Panc1 (cell line): ENCODE measurements at regions not wholly inside any gene's neighbourhood (a gene's known extent, or its start where the extent isn't known, plus 50 kb on each side); places are given as distances from the start of the nearest gene placed in this dataset.
A peak's percentile ranks its signal among the peaks of the same experiment; 100 is the strongest.

ENCODE experiments used
- ATAC-seq: fragments of 200-7000 bp; cut with Tn5 transposase; 2 replicates; pipeline ENCODE4 v1.9.1; 2020; ENCODE audit warnings: mild to moderate bottlenecking, moderate library complexity
- BruUV-seq: library from RNA; stranded (reverse); fragments of 400-500 nt; replicated peaks from 2 replicates; lab custom pipeline; 2021; lab: Mats Ljungman, UMichigan
- CTCF ChIA-PET: fragments of 300-600 bp; sonication (Branson Sonifier 250); formaldehyde crosslinking; loops from one replicate; lab custom pipeline; 2022; ENCODE audit warnings: antibody characterized with exemption; lab: Charles Lee
- POLR2A ChIA-PET: fragments of 300-600 bp; sonication (Branson Sonifier 250); formaldehyde crosslinking; loops from one replicate; lab custom pipeline; 2022; ENCODE audit warnings: antibody characterized with exemption; lab: Charles Lee
- DNase-seq: peaks from one replicate; pipeline ENCODE4 v3.0.0-alpha.2; 2010; ENCODE audit warnings: low read depth, low spot score
- H3K27ac ChIP-seq: 2 replicates; pipeline ENCODE4 v1.5.1; 2011; ENCODE audit warnings: mild to moderate bottlenecking, low read length, inconsistent platforms
- H3K27me3 ChIP-seq: fragments of 200-500 bp; sonication (Bioruptor generic); 2 replicates; pipeline ENCODE4 v1.6.0; 2014; ENCODE audit warnings: low read length, inconsistent platforms; ENCODE audit not compliant: control insufficient read depth, insufficient read depth
- H3K36me3 ChIP-seq: fragments of 200-500 bp; sonication (Bioruptor generic); 2 replicates; pipeline ENCODE4 v1.5.1; 2014; ENCODE audit warnings: inconsistent platforms, mild to moderate bottlenecking, low read length, moderate library complexity; ENCODE audit not compliant: control insufficient read depth, insufficient read depth
- H3K4me1 ChIP-seq: 2 replicates; pipeline ENCODE4 v1.5.1; 2011; ENCODE audit warnings: inconsistent platforms, mild to moderate bottlenecking, low read length, moderate library complexity; ENCODE audit not compliant: control insufficient read depth, insufficient read depth
- H3K4me3 ChIP-seq, 2 experiments: 2 replicates each; pipeline ENCODE4 v1.5.1; 2011 to 2012; ENCODE audit warnings: low read depth in 2 of 2, low read length in 2 of 2, mild to moderate bottlenecking in 2 of 2, inconsistent platforms in 1 of 2, moderate library complexity in 1 of 2
- H3K9me3 ChIP-seq: fragments of 200-500 bp; sonication (Bioruptor generic); 2 replicates; pipeline ENCODE4 v1.5.1; 2014; ENCODE audit warnings: low read depth, mild to moderate bottlenecking, inconsistent platforms, low read length, moderate library complexity; ENCODE audit not compliant: control insufficient read depth, insufficient read depth
- POLR2AphosphoS5 ChIP-seq: IDR thresholded peaks from 2 replicates; pipeline ENCODE4 v1.6.1; 2012; ENCODE audit warnings: mild to moderate bottlenecking, low read depth, low read length, moderate library complexity
- SIN3A ChIP-seq: IDR thresholded peaks from 2 replicates; pipeline ENCODE4 v1.6.1; 2012; ENCODE audit warnings: low read depth, mild to moderate bottlenecking, low read length, moderate library complexity, borderline replicate concordance; ENCODE audit not compliant: insufficient read depth
- TCF7L2 ChIP-seq: IDR thresholded peaks from 2 replicates; pipeline ENCODE4 v1.6.1; 2011; ENCODE audit warnings: mild to moderate bottlenecking, low read depth, low read length, inconsistent platforms
- in situ Hi-C: cut with HindIII; loops from 2 replicates; pipeline ENCODE4 v1.10.0; 2016; ENCODE audit warnings: low sequenced_read_pairs, low pct_unique_long_range_greater_than_20kb
- intact Hi-C: fragments of 100-400 bp; cut with micrococcal nuclease; formaldehyde crosslinking; loops from one replicate; pipeline ENCODE4 v1.10.0; 2022; ENCODE audit not compliant: unreplicated experiment
- TF ChIP-seq, protein P1 (sequence below), 2 experiments: IDR thresholded peaks; 2 replicates each; pipeline ENCODE4 v1.6.1; 2011 to 2012; ENCODE audit warnings: low read depth in 2 of 2, control low read depth in 1 of 2, low read length in 1 of 2, mild to moderate bottlenecking in 1 of 2, moderate library complexity in 1 of 2; ENCODE audit not compliant: insufficient read depth in 1 of 2
- TF ChIP-seq, protein P2 (sequence below): fragments of 450-650 bp; IDR thresholded peaks from 2 replicates; pipeline ENCODE4 v1.5.1; 2017; ENCODE audit warnings: mild to moderate bottlenecking

DNA sequence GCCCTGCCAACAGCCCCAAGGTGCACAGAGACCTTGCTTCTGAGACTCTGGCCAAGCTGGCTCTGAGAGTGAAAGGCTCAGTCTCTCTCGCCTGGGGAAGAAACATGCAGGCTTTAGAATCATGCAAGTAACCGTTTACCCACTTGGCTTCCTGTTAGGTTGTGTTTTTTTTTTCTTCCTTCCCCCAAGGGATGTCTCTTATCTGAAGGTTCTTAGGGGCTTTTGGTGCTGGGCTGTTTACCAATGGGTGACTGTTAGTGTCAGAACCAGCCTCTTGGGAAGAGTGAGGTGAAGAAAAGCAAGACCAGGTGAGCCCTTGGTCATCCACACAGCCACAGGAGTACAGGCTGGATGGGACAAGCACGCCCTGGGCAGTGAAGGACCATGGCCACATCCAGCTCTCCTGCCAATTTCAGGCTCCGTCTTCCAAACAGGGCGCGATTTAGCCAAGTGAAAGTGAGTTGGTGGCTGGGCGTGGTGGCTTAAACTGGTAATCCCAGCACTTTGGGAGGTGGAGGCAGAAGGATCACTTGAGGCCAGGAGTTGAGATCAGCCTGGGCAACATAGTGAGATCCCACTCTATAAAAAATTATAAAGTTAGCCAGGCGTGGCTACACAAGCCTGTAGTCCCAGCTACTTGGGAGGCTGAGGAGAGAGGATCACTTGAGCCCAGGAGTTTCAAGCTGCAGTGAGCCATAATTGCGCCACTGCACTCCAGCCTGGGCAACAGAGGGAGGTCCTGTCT, 76.3 kb upstream of the CUX1 start:
- TF ChIP-seq, protein P1, sequence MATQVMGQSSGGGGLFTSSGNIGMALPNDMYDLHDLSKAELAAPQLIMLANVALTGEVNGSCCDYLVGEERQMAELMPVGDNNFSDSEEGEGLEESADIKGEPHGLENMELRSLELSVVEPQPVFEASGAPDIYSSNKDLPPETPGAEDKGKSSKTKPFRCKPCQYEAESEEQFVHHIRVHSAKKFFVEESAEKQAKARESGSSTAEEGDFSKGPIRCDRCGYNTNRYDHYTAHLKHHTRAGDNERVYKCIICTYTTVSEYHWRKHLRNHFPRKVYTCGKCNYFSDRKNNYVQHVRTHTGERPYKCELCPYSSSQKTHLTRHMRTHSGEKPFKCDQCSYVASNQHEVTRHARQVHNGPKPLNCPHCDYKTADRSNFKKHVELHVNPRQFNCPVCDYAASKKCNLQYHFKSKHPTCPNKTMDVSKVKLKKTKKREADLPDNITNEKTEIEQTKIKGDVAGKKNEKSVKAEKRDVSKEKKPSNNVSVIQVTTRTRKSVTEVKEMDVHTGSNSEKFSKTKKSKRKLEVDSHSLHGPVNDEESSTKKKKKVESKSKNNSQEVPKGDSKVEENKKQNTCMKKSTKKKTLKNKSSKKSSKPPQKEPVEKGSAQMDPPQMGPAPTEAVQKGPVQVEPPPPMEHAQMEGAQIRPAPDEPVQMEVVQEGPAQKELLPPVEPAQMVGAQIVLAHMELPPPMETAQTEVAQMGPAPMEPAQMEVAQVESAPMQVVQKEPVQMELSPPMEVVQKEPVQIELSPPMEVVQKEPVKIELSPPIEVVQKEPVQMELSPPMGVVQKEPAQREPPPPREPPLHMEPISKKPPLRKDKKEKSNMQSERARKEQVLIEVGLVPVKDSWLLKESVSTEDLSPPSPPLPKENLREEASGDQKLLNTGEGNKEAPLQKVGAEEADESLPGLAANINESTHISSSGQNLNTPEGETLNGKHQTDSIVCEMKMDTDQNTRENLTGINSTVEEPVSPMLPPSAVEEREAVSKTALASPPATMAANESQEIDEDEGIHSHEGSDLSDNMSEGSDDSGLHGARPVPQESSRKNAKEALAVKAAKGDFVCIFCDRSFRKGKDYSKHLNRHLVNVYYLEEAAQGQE (IDR thresholded peaks at IDR 0.05; ENCODE audit: insufficient read depth in 1 of 2, low read depth in 2 of 2, low read length in 1 of 2), result no peak
- TF ChIP-seq TCF7L2 (no peak), POLR2AphosphoS5 (no peak), SIN3A (no peak)
- TF ChIP-seq, protein P2, sequence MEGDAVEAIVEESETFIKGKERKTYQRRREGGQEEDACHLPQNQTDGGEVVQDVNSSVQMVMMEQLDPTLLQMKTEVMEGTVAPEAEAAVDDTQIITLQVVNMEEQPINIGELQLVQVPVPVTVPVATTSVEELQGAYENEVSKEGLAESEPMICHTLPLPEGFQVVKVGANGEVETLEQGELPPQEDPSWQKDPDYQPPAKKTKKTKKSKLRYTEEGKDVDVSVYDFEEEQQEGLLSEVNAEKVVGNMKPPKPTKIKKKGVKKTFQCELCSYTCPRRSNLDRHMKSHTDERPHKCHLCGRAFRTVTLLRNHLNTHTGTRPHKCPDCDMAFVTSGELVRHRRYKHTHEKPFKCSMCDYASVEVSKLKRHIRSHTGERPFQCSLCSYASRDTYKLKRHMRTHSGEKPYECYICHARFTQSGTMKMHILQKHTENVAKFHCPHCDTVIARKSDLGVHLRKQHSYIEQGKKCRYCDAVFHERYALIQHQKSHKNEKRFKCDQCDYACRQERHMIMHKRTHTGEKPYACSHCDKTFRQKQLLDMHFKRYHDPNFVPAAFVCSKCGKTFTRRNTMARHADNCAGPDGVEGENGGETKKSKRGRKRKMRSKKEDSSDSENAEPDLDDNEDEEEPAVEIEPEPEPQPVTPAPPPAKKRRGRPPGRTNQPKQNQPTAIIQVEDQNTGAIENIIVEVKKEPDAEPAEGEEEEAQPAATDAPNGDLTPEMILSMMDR, result no peak
- Histone ChIP-seq H3K36me3 (no peaks in the 10 kb centered on the region), H3K4me1 (peaks cover 28% of the 10 kb centered on the region), H3K9me3 (no peaks in the 10 kb centered on the region), H3K27ac (no peak overlapping the region), H3K27me3 (no peaks in the 10 kb centered on the region), H3K4me3 (no peak overlapping the region)
- intact Hi-C loops (no loop called here), in situ Hi-C loops (no loop called here)
- no TSS peak for BruUV-seq
- POLR2A ChIA-PET, result interaction anchor here (0.6 kb wide), 1 partner anchor 24 kb away, joined by 11 read pairs; no protein-coding TSS in a partner anchor
- CTCF ChIA-PET, result no interaction called here
- DNase-seq, result no peak
- no peak for ATAC-seq

DNA sequence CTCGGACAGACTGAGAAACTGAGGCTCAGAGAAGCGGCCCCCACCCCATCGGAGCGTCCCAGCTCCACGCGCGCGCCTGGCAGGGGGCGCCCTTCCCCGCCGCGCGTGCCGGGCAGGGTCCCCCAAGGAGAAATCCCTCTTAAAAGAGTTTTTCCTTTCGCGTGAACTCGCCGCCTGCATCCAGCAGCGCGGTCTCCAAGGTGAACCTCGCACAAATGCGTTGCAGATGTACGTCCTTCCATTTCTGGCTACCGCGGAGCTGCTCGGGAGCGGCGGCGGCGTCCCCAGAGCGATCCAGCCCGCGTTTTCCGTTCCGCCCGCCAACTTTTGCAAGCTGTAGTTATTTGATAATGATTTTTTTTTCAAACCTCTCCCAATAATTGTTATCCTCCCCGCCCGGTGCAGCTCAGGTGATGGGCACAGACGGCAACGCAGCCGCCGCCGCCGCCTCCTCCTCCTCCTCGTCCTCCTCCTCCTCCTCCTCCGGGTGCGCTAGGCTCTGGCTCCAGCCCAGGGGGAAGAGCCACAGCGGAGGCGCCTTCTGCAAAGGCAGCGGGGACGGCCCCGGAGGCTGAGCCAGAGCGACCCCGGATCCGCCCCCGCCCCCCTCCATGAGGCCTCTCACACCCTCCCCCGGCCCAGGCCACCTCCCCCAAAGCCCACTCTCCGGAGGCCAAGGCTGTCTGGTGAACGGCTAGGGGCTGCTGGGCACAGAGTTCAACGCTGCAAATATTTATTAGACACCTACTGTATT, 74.0 kb upstream of the CUX1 start:
- H3K4me3 ChIP-seq, result peak overlapping the region; percentile 48 to 62
- peak overlapping the region; percentile 71 for H3K27ac ChIP-seq
- no peaks in the 10 kb centered on the region for H3K36me3 ChIP-seq
- in situ Hi-C loops, result no loop called here
- ATAC-seq (peak; percentile 83), DNase-seq (no peak)
- H3K27me3 ChIP-seq, result no peaks in the 10 kb centered on the region
- H3K9me3 ChIP-seq, result no peaks in the 10 kb centered on the region
- TF ChIP-seq, protein P2, result peak; percentile 87; the same call in 1 of the 2 replicates
- no peak for TF ChIP-seq SIN3A
- TF ChIP-seq, protein P1 (IDR thresholded peaks at IDR 0.05; ENCODE audit: insufficient read depth in 1 of 2, low read depth in 2 of 2, low read length in 1 of 2), result no peak
- no peak for TF ChIP-seq POLR2AphosphoS5
- ChIA-PET POLR2A (no interaction called here), CTCF (interaction anchor here (0.7 to 1.1 kb wide), 2 partner anchors 123 to 143 kb away, joined by 3 to 4 read pairs; no protein-coding TSS in a partner anchor)
- no TSS peak for BruUV-seq
- intact Hi-C loops, result loop anchor here (2.0 kb wide), 1 partner anchor 71 kb away; no protein-coding TSS in a partner anchor
- H3K4me1 ChIP-seq, result peaks cover 35% of the 10 kb centered on the region
